COLO668 (cell line): ENCODE measurements at regions not wholly inside any gene's neighbourhood (a gene's known extent, or its start where the extent isn't known, plus 50 kb on each side); places are given as distances from the start of the nearest gene placed in this dataset.

Experiments used
- DNase-seq: peaks from one replicate; lab custom pipeline; 2025; ENCODE audit not compliant: unreplicated experiment; lab: John Stamatoyannopoulos, UW

DNA sequence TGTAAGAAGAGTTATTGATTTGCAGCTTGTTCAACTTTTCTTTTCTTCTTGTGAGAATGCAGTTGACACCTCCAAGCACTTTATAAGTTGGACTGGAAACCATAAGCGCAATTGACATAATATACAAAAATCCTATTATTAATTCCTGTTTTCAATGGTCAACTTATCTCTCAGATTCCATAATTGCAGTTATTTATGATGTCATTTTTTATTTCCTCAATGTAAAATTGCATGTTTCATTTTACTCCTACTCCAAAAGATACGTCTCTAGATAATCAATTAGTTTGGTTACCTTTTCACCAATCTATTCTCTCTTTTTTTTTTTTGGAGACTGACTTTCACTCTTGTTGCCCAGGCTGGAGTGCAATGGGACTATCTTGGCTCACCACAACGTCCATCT lies 1416.1 kb upstream of the CDH6 start:
- DNase-seq, result no peak

DNA sequence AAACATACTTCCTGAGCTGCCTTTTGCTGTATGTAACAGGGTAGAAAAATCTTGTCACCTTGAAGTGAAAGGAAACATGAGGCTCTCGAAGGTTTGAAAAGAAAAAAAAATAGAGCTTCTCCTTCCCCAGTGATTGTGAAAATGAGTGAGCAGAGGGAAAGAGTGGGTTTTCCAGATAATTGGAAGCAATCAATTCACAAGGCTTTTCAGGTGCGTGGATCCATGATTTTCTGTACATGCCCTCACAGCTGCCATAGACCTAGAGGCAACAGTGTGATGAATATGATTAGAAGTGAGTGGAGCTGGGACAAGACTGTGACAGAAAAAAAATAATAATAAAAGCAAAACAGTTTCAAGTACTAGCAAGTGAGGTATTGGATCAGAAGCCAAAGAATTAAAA lies 1422.5 kb upstream of the CDH6 start:
- DNase-seq, result no peak

DNA sequence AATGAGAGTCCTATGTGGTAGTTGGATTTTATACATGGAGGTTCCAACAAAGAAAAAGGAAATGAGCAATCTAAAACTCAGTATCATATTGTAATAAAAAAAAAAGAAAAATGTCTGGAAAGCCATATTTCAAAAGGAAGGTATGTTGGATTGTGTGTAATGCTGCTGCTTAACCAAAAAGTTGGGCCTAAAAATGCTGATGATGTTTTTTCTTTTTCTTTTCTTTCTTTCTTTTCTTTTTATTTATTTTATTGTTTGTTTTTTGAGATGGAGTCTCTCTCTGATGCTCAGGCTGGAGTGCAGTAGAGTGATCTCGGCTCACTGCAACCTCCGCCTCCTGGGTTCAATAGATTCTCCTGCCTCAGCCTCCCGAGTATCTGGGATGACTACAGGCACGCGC lies 1424.0 kb upstream of the CDH6 start:
- no peak for DNase-seq

DNA sequence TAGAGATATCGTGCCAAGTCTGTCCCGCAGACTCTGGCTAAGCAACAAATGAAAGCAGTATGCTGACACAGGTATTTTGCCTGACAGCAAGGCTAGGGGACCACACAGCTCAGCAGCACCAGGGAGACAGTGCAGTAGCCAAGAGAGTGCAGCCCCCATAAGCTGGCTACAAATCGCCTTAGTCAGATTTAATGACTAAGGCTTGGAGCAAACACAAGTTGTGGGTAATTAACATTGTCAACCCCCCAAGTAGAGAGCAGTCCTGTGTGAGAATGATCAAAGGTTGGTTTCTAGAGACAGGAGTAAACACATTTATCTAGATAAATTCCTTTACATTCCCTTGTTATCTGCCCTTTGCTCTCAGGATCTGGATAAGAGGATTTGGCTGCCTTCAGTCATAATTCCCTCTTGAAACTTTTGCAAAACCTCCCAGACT lies 1434.5 kb upstream of the CDH6 start:
- DNase-seq, result no peak

DNA sequence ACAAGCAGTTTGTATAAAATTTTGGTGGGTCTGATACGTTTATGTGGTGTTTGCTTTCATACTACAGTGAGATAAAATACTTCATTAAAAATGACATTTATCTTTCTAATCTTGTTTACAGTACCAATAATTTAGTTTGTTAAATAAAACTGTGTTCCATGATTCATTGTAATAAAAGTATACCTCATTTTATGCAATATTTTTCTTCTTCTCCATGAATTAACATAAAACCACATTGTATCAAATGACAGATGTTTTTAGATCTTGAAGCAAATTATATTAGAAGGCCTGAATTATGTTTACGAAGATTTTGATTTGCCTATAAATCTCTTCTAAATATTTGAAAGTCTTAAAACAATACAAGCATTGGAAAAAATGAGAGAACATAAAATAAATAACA lies 1443.0 kb upstream of the CDH6 start:
- DNase-seq, result no peak

DNA sequence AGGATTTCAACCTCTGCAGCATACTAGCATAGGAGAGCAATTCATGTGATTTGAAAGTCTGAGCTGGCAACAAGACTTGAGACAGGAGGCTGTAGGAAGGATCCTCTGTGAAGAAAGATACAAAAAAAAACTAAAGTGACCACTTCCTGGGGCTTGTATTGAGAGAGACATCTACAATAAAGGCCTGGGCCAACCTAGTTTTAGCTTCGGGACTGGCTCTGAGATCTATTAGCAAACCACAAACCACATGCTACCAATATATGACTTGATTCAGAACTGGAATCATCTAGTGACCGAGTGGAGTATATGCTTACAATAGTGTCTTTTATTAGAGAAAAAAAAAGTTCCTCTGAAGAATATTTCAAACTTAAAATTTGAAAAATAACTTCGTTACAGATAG lies 1448.9 kb upstream of the CDH6 start:
- no peak for DNase-seq

DNA sequence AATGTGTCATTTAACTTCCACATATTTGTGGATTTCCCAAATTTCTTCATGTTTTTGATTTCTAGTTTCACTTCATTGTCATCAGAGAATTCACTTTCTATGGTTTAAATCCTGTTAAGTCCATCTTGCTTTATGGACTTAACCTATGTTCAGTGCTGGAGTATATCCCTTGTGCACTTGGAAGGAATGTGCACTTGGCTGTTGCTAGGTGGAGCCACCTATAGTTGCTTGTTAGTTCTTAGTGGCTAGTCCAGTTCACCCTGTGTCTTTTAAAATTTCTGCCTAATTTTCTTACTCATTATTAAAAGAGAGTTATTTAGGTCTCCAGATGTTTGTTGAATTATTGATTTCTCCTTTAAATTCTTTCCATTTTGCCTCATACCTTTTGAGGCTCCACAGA lies 1472.5 kb upstream of the CDH6 start:
- no peak for DNase-seq

DNA sequence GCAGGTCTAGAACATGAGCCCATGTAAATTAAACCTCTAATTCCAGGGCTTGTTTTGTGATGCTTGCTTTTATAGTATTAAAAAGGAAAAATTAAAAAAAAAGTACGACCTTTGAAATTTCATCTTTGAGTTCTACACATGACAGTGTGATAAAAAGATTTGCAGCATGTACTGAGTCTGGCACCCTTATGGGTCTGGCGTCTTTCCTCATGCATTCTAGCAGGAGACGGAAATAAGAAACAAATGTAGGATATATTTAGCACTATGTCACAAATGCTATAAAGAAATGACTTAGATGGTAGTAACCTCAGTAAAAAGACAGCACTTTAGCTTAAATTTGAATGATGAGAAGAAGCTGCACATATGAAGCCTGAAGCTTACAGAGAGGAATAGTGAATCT lies 1474.3 kb upstream of the CDH6 start:
- DNase-seq, result no peak

DNA sequence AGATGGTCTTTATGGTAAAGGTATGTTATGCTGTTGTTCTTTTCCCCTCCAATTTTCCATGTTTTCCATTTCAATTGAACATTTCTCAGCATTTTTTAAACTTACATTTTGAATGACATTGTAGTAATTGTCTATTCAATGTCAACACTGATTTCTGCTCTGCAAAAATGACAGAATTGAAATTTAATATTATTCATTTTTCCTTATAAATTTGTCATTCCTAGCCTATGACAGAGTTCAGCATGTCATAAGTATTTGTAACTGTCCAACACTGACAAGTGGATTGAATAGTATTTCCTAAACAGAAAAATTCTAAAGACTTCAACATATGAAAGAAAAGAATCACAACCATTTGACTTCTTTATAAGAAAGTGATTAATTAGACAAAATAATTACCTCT lies 1478.3 kb upstream of the CDH6 start:
- no peak for DNase-seq

DNA sequence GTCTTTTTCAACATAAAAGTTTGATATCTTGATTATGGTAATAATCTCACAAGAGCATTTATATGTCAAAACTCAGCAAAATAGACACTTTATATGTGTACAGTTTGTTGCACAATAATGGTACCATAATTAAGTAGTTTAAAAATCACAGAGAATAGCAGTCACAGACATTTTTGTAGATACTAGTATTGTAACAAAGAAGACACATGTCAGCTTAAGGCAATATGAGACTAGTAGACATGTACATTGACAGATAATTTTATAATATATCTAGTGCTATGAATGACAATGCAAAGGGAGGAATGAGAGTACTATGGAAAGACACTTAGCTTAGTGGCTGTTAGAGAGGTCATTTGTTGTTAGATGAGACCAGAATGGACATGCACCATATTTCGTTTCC lies 1490.6 kb upstream of the CDH6 start:
- no peak for DNase-seq

DNA sequence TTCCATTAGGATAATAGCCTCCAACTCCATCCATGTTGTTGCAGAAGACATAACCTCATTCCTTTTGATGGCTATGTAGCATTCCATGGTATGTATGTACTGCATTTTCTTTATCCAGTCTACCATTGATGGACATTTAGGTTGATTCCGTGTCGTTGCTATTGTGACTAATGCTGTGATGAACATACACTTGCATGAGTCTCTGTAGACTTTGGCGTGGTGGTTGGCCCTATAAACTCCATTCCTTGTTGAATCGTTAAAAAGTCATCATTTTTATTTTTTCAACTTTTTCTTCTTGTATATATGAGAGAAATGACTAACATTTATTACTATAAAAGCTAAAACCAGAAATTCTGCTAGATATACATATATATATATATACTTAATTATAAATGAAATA lies 1491.9 kb upstream of the CDH6 start:
- DNase-seq, result no peak

DNA sequence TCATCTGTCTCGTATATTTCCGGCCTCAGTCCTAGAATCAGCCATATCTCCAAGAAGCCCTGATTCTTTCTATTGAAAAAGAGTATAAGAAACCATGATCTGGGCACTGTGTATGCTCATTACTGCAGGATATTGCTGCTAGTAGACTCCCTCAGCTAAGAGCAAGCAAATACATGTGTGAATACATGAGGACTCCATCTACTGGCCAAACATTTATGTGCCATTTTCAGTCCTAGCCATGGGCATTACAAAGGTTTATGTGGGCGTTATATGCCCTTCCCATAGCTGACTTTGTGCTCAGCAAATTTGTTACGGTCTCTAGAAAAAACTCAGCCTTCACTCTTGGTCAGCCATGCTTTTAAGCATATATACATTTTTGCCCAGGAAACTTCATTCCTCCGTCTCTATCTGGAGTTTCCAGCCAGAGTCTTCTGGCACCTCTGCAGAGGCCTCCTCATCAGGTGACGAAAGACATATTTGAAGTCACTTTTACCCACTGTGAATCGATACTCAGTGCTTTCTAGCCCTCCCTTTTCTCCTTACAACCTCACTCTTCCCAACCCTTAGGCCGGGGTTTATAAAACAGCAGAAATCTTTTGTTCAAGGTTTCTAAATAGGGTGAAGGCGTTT lies 1495.6 kb upstream of the CDH6 start:
- no peak for DNase-seq

DNA sequence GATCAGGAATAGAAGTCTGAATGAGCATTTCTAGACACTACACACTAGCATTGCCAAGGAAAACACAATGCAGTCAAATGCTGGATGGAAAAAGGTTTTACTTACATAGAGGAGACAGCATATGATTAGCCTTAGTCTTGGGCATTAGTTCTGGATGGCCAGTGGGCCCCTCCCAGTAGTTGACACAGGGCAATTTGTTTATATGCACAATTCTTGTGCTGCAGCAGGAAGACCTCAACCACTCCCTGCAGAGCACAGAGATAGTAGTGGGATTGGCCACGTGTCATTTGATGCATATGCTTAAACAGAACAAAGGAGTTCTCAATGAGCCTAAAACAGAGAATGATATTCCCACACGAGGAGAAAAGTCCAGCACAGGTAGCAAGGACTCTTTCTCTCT lies 1496.2 kb upstream of the CDH6 start:
- DNase-seq, result no peak

DNA sequence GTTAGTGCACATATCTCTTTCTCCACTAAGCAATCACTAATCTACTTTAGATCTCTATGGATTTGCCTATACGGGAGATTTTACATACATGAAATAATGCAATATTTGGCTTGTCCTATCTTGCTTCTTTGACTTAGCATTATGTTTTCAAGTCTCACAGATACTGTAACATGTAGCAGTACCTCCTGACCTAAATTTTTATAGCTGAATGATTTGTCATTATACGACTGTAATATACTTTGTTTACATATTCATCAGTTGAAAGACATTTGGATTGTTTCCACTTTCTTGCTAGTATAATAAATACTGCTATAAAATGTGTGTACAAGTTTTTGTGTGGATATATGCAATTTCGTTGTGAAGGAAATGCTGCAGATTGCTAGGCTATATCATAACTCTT lies 1520.8 kb upstream of the CDH6 start:
- DNase-seq, result no peak

DNA sequence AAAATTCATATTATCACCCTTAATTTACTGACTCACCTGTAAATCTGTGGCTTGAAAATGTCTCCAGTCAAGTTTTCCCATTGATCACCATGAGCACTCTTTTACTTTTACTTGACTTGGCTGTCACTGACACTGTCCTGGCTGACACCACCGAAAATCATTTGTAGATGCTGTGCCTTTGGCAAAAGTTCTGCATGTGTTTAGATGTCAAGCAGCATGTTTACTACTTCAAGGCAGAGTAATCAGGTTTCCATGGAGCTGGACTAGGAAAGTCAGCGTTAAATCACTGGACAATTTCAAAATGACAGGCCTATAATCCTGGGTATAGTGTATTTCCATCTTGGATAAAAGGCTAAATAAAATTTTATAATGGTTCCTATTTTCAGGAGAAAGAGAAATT lies 1530.6 kb upstream of the CDH6 start:
- DNase-seq, result no peak

DNA sequence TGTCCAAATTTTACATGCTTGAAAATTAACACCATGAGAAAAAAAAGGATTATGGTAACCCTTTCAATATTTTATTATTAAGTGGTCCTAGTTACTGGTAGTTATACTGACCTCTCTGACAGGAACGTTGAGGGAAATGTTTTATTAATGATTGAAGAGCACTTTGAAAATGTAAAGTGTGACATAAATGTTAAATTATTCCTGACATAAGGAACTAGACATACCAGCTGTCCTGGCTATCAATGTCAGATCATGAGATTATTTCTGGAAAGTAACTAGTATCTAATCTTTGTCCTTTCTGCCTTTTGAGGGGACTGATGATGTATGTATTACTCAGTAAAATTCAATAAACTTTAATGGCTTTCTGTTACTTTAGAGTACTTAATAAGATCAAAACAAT lies 1538.5 kb upstream of the CDH6 start:
- DNase-seq, result no peak

DNA sequence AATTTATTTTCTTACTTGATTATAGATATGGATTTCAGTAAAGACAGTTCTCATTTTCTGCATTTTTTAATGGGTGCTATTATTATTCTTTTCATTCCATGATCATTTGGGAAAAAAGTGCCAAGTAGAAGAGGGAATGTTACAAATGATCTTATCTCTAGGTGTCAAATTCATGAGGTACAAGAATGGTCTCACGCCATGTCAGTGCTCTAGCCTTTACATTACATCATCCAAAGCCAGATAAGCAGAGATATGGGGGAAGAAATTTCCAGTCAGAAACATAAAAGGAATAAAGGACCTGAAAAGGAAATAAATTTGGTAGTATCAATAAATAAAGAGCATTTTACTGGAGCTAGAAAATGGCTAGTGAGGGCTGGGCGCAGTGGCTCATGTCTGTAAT lies 1544.2 kb upstream of the CDH6 start:
- no peak for DNase-seq

DNA sequence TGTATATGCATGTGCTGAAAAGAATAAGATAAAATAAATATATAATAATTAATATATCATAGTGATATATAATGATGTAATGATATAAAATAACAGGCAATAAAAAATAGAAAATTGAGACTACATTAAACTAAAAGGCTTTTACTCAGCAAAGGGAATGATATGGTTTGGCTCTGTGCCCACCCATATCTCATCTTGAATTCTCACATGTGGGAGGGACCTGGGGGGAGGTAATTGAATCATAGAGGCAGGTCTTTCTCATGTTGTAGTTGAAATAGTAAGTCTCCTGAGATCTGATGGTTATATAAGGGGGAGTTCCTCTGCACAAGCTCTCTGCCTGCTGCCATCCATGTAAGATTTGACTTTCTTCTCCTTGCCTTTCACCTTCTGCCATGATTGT lies 1550.9 kb upstream of the CDH6 start:
- DNase-seq, result no peak

DNA sequence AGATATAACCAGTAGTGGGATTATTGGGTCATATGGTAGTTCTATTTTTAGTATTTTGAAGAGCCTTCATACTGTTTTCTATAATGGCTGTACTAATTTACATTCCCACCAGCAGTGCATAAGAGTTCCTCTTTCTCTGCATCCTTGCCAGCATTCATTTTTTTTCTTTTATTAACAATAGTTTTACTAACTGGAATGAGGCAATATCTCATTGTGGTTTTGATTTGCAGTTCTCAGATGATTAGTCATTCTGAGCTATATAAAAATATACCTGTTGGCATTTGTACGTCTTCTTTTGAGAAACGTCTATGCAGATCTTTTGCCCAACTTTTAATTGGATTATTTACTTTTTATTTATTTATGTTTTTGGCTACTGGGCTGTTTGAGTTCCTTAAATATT lies 1579.3 kb upstream of the CDH6 start:
- no peak for DNase-seq

DNA sequence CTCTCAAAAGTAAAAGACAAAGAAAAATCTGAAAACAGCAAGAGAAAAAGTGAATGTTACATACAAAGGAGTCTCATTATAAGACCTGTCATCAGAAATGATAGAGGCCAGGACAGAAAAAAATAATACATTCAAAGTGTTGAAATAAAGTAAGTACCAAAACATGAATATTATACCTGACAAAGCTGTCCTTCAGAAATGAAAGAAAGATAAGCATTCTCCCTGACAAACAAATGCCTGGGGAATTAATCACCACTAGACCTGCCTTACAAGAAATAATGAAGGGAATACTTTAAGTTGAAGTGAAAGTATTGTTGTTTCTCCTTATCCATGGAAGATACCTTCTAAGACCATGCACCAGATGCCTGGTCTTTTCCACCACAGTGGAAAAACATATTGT lies 1605.2 kb upstream of the CDH6 start:
- DNase-seq, result no peak

DNA sequence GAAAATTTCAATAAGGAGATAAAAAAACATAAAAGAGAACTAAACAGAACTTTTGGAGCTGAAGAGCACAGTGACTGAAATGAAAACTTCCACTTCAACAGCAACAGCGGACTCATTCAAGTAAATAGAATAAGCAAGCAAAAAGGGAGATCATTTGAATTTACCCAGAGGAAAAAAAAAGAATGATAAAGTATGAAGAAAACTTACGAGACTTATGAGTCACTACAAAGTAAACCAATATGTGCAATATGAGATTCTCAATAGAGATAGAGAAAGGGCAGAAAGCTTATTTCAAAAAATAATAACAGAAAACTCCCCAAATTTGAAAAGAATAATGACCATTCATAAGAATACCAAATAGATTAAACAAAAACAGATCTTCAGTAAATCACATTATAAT lies 1605.7 kb upstream of the CDH6 start:
- no peak for DNase-seq

DNA sequence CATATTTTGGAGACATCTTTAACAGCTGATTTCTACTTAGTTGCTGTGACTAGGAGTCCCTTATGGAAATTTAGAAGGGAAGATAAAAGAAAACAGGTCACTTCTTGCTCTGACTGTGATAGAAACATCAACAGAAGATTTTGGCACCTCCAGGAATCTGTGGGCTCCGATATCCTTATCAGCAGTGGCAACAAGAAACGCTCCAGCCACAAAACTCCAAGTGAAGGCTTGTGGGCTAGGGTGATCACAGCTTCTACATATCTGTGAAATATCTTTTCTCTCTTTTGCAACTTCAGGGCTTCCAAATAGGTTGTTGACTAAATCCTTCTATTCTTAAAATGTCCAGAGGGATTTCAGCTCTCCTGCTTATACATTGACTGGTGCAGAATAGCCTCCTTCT lies 1625.5 kb upstream of the CDH6 start:
- no peak for DNase-seq

DNA sequence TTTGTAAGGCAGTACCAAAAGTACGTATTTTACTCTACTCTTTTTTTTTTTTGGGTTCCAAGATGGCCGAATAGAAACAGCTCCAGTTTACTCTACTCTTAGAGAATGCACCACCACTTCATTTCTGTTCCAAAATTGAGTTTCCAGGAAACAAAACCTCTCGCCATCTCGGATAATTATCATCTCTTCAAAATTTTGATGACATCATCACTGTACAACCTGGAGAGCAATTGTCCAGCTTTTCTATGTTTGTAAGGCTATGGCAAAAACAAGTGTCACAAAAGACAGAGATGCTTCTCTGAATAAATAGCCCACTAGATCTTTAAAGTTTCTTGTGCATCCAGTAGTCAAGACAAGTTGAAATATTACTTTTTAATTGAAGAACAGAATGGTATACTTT lies 1631.9 kb upstream of the CDH6 start:
- DNase-seq, result no peak

DNA sequence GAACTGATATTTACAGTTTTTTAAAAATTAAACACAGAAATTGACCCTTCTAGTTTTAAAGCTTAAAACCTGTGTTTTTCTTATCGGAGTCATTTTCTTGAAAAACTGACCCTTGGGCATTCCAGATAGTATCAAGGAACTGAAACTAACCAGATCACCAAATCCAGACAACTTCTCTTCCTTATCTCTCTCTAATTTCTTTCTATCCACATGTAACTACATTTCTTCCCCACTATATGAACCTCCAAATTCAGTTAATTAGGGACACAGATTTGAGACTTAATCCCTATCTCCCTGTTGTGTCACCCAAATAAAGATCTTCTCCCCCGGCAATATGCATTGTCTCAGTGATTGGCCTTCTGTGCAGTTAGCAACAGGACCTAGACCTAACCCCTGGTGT lies 1643.0 kb upstream of the CDH6 start:
- no peak for DNase-seq
